Choroid plexus epithelial cell (primary cell): ENCODE measurements at regions not wholly inside any gene's neighbourhood (a gene's known extent, or its start where the extent isn't known, plus 50 kb on each side); places are given as distances from the start of the nearest gene placed in this dataset.

Experiments
- DNase-seq: peaks from one replicate; pipeline ENCODE4 v3.0.0-alpha.2; 2010; ENCODE audit warnings: low read depth
- H3K4me3 ChIP-seq: 2 replicates; pipeline ENCODE4 v1.5.1; 2011; ENCODE audit warnings: low read depth, mild to moderate bottlenecking, control low read depth, low read length, moderate library complexity
- CTCF ChIP-seq: conservative IDR thresholded peaks from 2 replicates; pipeline ENCODE4 v1.5.1; 2011; ENCODE audit warnings: low read depth, mild to moderate bottlenecking, control low read depth, inconsistent platforms, low read length, moderate library complexity

GRCh38 chr6:2360716-2361115, 115.3 kb upstream of the GMDS start:
- no peak overlapping the region for H3K4me3 ChIP-seq
- no peak for TF ChIP-seq CTCF
- DNase-seq, result no peak

GRCh38 chr6:2360126-2360525, 114.7 kb upstream of the GMDS start:
- no peak for DNase-seq
- H3K4me3 ChIP-seq, result no peak overlapping the region
- TF ChIP-seq CTCF, result no peak

- DNase-seq, result no peak
- H3K4me3 ChIP-seq, result no peak overlapping the region
- no peak for TF ChIP-seq CTCF
These were observed 109.7 kb upstream of the GMDS start for GRCh38 chr6:2355150-2355549.

- no peak overlapping the region for H3K4me3 ChIP-seq
- TF ChIP-seq CTCF, result no peak
- no peak for DNase-seq
These were observed 108.7 kb upstream of the GMDS start for GRCh38 chr6:2354138-2354491.

GRCh38 chr6:2353412-2354137, 108.2 kb upstream of the GMDS start:
- DNase-seq, result peak; percentile 91
- TF ChIP-seq CTCF, result peak; percentile 89
- H3K4me3 ChIP-seq, result no peak overlapping the region

GRCh38 chr6:2351807-2352431, 106.5 kb upstream of the GMDS start:
- peak; percentile 88 for DNase-seq
- no peak overlapping the region for H3K4me3 ChIP-seq
- no peak for TF ChIP-seq CTCF

GRCh38 chr6:2351090-2351489, 105.7 kb upstream of the GMDS start:
- DNase-seq, result no peak
- H3K4me3 ChIP-seq, result no peak overlapping the region
- no peak for TF ChIP-seq CTCF
